HS-27A (cell line): ENCODE measurements at regions not wholly inside any gene's neighbourhood (a gene's known extent, or its start where the extent isn't known, plus 50 kb on each side); places are given as distances from the start of the nearest gene placed in this dataset.
A peak's percentile ranks its signal among the peaks of the same experiment; 100 is the strongest.
"Not testable (repeated sequence)": the region's sequence is repeated elsewhere in the genome, so short reads cannot be mapped to it uniquely, and the experiment has no call there.

Experiments
- DNase-seq: peaks from one replicate; pipeline ENCODE4 v3.0.0-alpha.2; 2012; ENCODE audit warnings: low read depth, missing footprints

GRCh38 chr6:144534180-144534579 lies 249.0 kb downstream of the UTRN start:
- no peak for DNase-seq

- no peak for DNase-seq
Observed at GRCh38 chr6:144535630-144536029, 250.5 kb downstream of the UTRN start.

DNA sequence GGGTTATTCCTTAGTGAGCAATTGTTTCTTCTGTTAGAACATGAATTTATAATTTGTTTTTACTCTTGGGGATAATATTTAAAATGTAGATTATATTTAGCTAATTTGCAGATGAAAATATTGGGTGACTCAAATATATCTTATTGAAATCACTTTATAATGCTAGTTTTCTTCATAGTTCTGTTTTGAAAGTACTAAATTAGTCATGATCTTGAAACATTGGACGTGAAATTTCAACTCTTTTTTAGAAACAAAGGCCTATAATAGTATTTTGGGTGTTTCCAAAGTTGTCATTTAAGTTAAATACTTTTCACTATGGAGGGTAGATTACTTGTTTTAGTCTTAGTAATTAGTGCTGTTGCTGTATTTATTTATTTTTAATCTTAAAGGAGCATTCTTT lies 250.9 kb downstream of the UTRN start:
- no peak for DNase-seq

- peak; percentile 17 for DNase-seq
Observed at GRCh38 chr6:144543006-144543871, 258.1 kb downstream of the UTRN start.

DNA sequence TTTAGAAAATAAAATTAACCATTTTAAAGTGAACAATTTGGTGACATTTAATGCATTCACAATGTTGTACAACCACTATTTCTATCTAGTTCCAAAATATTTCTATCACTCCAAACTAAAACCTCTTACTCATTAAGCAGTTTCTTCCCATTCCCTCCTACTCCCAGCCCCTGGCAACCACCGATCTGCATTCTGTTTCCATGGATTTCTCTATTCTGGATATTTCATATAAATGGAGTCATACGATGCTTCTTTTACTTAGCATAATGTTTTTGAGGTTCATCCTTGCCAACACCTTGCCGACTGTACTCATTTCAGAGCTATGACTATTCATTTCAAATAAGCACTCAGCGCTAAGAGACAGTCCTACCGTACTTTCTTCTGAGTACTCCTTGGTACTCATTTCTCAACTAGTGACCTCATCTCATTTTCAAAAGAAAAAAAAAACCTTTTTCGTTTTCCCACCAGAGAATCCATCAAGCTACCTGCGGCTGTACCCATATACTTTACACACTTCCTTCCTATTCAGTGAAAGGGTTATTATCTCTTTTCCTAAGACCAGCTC lies 259.2 kb downstream of the UTRN start:
- no peak for DNase-seq

GRCh38 chr6:144546807-144547206 lies 261.7 kb downstream of the UTRN start:
- no peak for DNase-seq

DNA sequence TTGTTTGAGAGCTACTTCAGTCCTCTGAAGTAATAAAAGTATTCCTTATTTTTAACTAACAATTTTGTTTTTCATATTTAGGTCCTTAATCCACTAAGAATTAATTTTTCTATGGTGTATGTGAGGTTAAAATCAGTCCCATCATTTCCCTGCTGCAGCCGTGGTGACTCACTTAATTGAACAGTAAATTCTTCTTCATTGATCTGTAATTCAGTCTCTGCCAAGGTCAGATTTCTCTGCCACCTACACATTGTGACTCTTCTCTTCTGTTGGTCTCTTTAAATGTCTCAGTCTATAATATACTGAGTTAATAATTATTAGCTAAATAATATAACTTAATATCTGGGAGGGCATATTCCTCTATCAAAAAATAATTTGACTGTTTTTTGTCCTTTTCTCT lies 262.3 kb downstream of the UTRN start:
- no peak for DNase-seq

- no peak for DNase-seq
Observed at GRCh38 chr6:144548536-144548935, 263.4 kb downstream of the UTRN start.

GRCh38 chr6:144549837-144550747 lies 265.0 kb downstream of the UTRN start:
- DNase-seq, result no peak

DNA sequence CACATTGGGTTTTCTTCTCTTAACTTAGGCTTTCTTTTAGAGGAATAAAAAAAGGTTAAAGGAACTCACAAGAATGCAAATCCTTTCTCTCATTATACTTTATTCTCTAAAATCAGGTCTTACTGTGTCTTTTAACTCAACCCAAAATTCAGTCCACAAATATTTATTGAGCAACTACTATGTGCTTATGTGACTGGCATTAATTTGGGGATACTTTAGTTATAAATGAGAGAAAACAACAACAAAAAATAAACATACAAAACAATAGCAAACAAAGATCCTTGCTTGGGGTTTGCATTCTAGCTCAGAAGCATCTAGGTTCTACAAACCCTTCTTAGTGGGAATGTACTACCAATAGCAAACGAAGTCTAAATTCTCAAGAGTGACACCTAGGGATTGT lies 266.2 kb downstream of the UTRN start:
- DNase-seq, result no peak

GRCh38 chr6:144555066-144555465 lies 269.9 kb downstream of the UTRN start:
- no peak for DNase-seq

DNA sequence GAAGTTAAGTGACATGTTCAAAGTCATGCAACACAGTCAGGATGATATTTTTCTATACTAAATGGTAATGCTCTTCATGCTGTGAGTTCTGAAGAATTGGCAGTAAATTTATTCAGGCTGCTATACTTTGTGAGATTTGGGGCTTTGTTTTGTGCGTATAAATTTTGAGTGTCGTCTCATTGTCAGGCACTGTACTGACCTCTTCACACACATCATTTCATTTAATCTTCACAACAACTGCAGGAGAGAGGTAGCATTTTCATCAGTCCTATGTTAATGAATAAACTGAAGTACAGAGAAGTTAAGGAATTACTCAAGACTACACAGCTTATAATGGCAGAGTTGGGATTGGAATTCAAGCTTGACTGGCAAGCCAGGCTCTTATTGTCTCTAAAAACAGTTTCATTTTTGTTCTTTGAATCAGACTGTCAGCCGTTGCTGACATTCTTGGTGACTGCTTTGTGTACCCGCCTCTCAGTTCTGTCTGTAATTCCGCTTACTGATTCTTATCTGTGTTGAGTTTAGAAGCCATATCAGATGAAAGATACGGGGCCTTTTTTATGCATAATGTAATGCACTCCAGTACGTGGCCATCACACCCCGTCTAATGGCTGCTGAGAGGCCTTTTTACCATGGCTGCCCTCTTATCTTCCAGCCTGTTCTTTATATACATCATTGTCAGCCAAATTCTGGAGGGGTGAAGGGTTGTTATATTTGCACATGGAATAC lies 274.9 kb downstream of the UTRN start:
- DNase-seq, result no peak

GRCh38 chr6:144561455-144562043 lies 276.4 kb downstream of the UTRN start:
- no peak for DNase-seq

GRCh38 chr6:144564202-144564601 lies 279.1 kb downstream of the UTRN start:
- no peak for DNase-seq

GRCh38 chr6:144566868-144567615 lies 281.9 kb downstream of the UTRN start:
- no peak for DNase-seq

- DNase-seq, result no peak
Observed at GRCh38 chr6:144568241-144568640, 283.1 kb downstream of the UTRN start.

GRCh38 chr6:144572541-144572940 lies 287.4 kb downstream of the UTRN start:
- not testable (repeated sequence) for DNase-seq

- DNase-seq, result no peak
Observed at GRCh38 chr6:144574796-144575195, 289.7 kb downstream of the UTRN start.

GRCh38 chr6:144575327-144575726 lies 290.2 kb downstream of the UTRN start:
- no peak for DNase-seq

DNA sequence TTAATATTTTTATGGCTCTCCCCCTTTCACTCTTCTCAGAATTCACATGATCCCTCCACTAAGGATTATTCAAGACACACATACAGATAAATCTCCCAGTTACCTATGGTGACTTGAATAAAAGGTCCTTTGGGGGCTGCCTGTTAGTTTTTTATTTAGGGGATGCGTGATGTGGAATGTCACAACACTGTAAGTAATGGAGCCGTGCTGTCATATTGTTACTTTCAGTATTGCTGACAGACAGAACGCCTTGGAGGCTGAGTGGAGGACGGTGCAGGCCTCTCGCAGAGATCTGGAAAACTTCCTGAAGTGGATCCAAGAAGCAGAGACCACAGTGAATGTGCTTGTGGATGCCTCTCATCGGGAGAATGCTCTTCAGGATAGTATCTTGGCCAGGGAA lies 291.7 kb downstream of the UTRN start:
- DNase-seq, result no peak
